Mesenchymal stem cell (in vitro differentiated cells and primary cell): ENCODE measurements at regions not wholly inside any gene's neighbourhood (a gene's known extent, or its start where the extent isn't known, plus 50 kb on each side); places are given as distances from the start of the nearest gene placed in this dataset.

Source experiments
- DNase-seq: peaks from one replicate; pipeline ENCODE4 v3.0.0-alpha.2; 2013
- H2AFZ ChIP-seq: one replicate; pipeline ENCODE4 v1.6.1; 2013; ENCODE audit warnings: low read depth, mild to moderate bottlenecking, control low read depth, inconsistent platforms, low read length, moderate library complexity
- H2AK5ac ChIP-seq: 2 replicates; pipeline ENCODE4 v1.6.1; 2013; ENCODE audit warnings: low read length, moderate library complexity, mild to moderate bottlenecking, inconsistent platforms; ENCODE audit not compliant: severe bottlenecking
- H2BK120ac ChIP-seq: one replicate; pipeline ENCODE4 v1.6.1; 2013; ENCODE audit warnings: low read depth, mild to moderate bottlenecking, inconsistent platforms, low read length, moderate library complexity
- H2BK12ac ChIP-seq, 2 experiments: one replicate each; pipeline ENCODE4 v1.6.1; 2013; ENCODE audit warnings: inconsistent platforms in 2 of 2, low read length in 2 of 2, mild to moderate bottlenecking in 2 of 2, moderate library complexity in 2 of 2, control low read depth in 1 of 2
- H2BK15ac ChIP-seq: one replicate; pipeline ENCODE4 v1.6.1; 2013; ENCODE audit warnings: mild to moderate bottlenecking, low read depth, inconsistent platforms; ENCODE audit not compliant: poor library complexity, severe bottlenecking
- H2BK5ac ChIP-seq: 2 replicates; pipeline ENCODE4 v1.6.1; 2013; ENCODE audit warnings: low read depth, mild to moderate bottlenecking, low read length, control low read depth, inconsistent platforms; ENCODE audit not compliant: poor library complexity, severe bottlenecking
- H3K14ac ChIP-seq, 2 experiments: one replicate each; pipeline ENCODE4 v1.6.1; 2013; ENCODE audit warnings: inconsistent platforms in 2 of 2, low read length in 2 of 2, control low read depth in 1 of 2, mild to moderate bottlenecking in 1 of 2, moderate library complexity in 1 of 2
- H3K18ac ChIP-seq, 2 experiments: one replicate each; pipeline ENCODE4 v1.6.1; 2013; ENCODE audit warnings: inconsistent platforms in 2 of 2, low read length in 2 of 2, control low read depth in 1 of 2, low read depth in 1 of 2, mild to moderate bottlenecking in 1 of 2
- H3K23ac ChIP-seq, 2 experiments: one replicate each; pipeline ENCODE4 v1.6.1; 2013; ENCODE audit warnings: inconsistent platforms in 2 of 2, low read length in 2 of 2, mild to moderate bottlenecking in 2 of 2, moderate library complexity in 2 of 2, control low read depth in 1 of 2
- H3K27ac ChIP-seq: 2 replicates; pipeline ENCODE4 v1.5.1; 2013; ENCODE audit warnings: mild to moderate bottlenecking, moderate library complexity, low read length, control low read depth, inconsistent platforms; ENCODE audit not compliant: poor library complexity, severe bottlenecking
- H3K27me3 ChIP-seq, 2 experiments: 2 replicates each; pipeline versions ENCODE4 v1.6.1 to v1.7.0; 2013; ENCODE audit warnings: low read length in 2 of 2, mild to moderate bottlenecking in 2 of 2, moderate library complexity in 2 of 2, control low read depth in 1 of 2, inconsistent platforms in 1 of 2; ENCODE audit not compliant: control insufficient read depth in 1 of 2, insufficient read depth in 1 of 2
- H3K36me3 ChIP-seq, 2 experiments: 2 replicates each; pipeline versions ENCODE4 v1.6.1 to v1.7.0; 2013; ENCODE audit warnings: low read length in 2 of 2, control low read depth in 1 of 2, inconsistent platforms in 1 of 2, low read depth in 1 of 2, mild to moderate bottlenecking in 1 of 2; ENCODE audit not compliant: insufficient read depth in 2 of 2, control insufficient read depth in 1 of 2
- H3K4ac ChIP-seq, 2 experiments: one replicate each; pipeline ENCODE4 v1.6.1; 2013; ENCODE audit warnings: inconsistent platforms in 2 of 2, low read length in 2 of 2, mild to moderate bottlenecking in 2 of 2, moderate library complexity in 2 of 2, control low read depth in 1 of 2, low read depth in 1 of 2
- H3K4me1 ChIP-seq: 2 replicates; pipeline ENCODE4 v1.6.1; 2013; ENCODE audit warnings: low read depth, low read length, control low read depth; ENCODE audit not compliant: control insufficient read depth, insufficient read depth
- H3K4me2 ChIP-seq: 2 replicates; pipeline ENCODE4 v1.6.1; 2013; ENCODE audit warnings: low read length, mild to moderate bottlenecking, inconsistent platforms; ENCODE audit not compliant: poor library complexity, severe bottlenecking
- H3K4me3 ChIP-seq, 2 experiments: 2 replicates each; pipeline versions ENCODE4 v1.5.1 to v1.7.0; 2013; ENCODE audit warnings: low read length in 2 of 2, mild to moderate bottlenecking in 2 of 2, control low read depth in 1 of 2, low read depth in 1 of 2; ENCODE audit not compliant: insufficient read depth in 1 of 2
- H3K79me1 ChIP-seq: replicated peaks from 2 replicates; pipeline ENCODE4 v1.6.1; 2013; ENCODE audit warnings: mild to moderate bottlenecking, control low read depth, low read length, inconsistent platforms; ENCODE audit not compliant: poor library complexity, severe bottlenecking
- H3K9ac ChIP-seq: 2 replicates; pipeline ENCODE4 v1.7.0; 2013; ENCODE audit warnings: mild to moderate bottlenecking, low read length, moderate library complexity
- H3K9me3 ChIP-seq: 2 replicates; pipeline ENCODE4 v1.7.0; 2013; ENCODE audit warnings: mild to moderate bottlenecking, low read length; ENCODE audit not compliant: control insufficient read depth
- H4K8ac ChIP-seq: one replicate; pipeline ENCODE4 v1.6.1; 2013; ENCODE audit warnings: inconsistent platforms, mild to moderate bottlenecking, low read length, moderate library complexity
- H4K91ac ChIP-seq: one replicate; pipeline ENCODE4 v1.6.1; 2013; ENCODE audit warnings: mild to moderate bottlenecking, low read length, inconsistent platforms
- WGBS: methylation state at CpG from one replicate; pipeline ENCODE4 v1.1.7; 2013; ENCODE audit warnings: mixed read lengths; 5-methylcytosine and 5-hydroxymethylcytosine counted together

DNA sequence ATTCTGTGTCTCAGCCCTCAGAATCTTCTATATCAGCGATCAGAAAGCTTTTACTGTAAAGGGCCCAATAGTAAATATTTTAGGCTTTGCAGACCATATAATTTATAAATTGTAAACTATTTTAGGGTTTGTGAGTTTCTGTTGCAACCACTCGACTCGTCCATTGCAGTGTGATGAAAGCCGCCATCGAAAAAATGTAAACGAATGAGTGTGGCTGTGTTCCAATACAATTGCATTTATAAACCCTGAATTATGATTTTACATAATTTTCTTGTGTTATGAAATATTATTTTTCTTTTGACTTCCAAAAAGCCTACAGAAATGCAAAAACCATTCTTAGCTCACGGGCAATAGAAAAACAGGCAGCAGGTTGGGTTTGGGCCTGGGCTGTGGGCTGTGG is 62.5 kb upstream of the ADO start:
- Histone ChIP-seq H3K9ac (peak overlapping the region; percentile 47), H3K4me2 (no peak overlapping the region), H4K91ac (no peak overlapping the region), H3K4ac (no peak overlapping the region), H3K27ac (no peak overlapping the region), H3K14ac (no peak overlapping the region), H3K36me3 (no peaks in the 10 kb centered on the region), H2BK15ac (no peak overlapping the region), H4K8ac (no peak overlapping the region), H3K4me1 (peaks cover 2% of the 10 kb centered on the region), H2BK5ac (no peak overlapping the region), H2AFZ (no peak overlapping the region), H2BK120ac (no peak overlapping the region), H3K27me3 (no peaks in the 10 kb centered on the region), H3K79me1 (no peaks in the 10 kb centered on the region), H3K23ac (no peak overlapping the region), H3K18ac (no peak overlapping the region), H3K9me3 (no peaks in the 10 kb centered on the region), H2AK5ac (no peak overlapping the region), H3K4me3 (no peak overlapping the region), H2BK12ac (no peak overlapping the region)
- WGBS: 100% methylated on average over 1 of the region's 7 CpGs
- no peak for DNase-seq

DNA sequence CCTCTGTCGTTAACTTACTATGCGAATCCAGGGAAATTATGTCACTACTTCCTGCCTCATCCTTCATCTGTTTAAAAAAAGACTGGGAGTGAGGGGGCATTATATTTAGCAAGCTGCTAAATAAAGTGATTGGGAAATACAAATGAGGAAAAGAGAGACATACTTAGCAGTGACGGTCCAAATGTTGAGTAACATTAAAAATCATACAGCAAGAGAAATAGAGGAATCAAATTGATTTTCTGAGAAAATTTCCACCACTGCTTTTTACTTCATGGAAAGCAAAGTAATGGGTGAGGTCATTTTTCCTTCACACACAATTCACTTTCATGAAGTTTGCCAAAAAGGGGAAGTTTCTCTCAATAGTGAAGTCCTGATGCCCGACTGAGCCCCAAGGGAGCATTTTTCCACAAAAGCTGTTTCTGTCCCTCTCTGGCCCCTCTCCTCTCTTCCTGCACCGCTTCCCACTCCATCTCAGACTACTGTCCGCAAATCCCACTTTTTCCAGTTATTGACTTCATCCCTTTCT is 61.9 kb upstream of the ADO start:
- Histone ChIP-seq H2BK120ac (no peak overlapping the region), H2BK5ac (no peak overlapping the region), H3K36me3 (no peaks in the 10 kb centered on the region), H3K23ac (no peak overlapping the region), H2BK12ac (no peak overlapping the region), H3K14ac (no peak overlapping the region), H2AK5ac (no peak overlapping the region), H2BK15ac (no peak overlapping the region), H3K4ac (no peak overlapping the region), H3K4me3 (peak overlapping the region in 1 of 2 experiments; percentile 34), H3K27ac (no peak overlapping the region), H3K4me2 (no peak overlapping the region), H4K91ac (no peak overlapping the region), H4K8ac (no peak overlapping the region), H3K9me3 (no peaks in the 10 kb centered on the region), H3K27me3 (no peaks in the 10 kb centered on the region), H2AFZ (no peak overlapping the region), H3K79me1 (no peaks in the 10 kb centered on the region), H3K4me1 (peaks cover 2% of the 10 kb centered on the region), H3K18ac (no peak overlapping the region), H3K9ac (peak overlapping the region; percentile 47)
- 88% methylated on average over 3 of the region's 6 CpGs for WGBS
- no peak for DNase-seq

DNA sequence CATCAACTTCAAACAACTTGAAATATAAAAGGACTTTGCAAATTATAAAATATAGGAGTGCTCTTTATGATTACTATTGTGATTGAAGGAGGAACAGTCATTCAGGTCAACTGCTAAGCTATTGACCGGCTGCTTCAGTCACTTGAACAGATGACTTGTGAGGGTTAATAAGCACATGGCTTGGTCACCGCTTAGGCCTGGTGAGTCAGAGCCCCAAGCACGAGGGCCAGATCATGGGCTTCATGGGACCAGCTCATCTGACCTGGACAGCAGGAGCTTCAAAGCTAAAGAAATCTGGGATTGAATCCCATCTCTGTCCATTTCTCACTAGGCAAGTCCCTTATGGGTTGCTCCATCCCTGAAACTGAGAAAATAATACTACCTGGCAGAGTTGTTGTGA is 60.4 kb upstream of the ADO start:
- H3K27me3 ChIP-seq: no peaks in the 10 kb centered on the region
- WGBS: 41% methylated on average over 3 of the region's 3 CpGs

DNA sequence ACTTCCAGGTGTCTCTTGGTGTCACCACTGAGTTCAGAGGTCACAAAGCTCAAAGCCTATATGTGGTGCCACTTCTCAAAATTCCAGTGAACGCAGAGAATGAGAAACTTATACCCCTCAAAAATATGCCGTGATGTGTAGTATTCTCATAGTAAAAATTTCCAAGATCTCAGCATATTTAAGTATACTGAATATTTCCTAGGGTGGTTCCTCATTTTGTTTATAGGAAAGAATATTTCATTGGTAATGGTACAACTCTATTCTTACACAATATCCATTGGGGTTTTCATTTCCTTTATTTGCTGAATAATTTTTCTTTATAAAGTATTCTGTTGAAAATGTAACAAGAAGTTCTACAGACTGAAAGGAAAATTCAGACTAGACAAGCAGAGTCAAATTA is 58.9 kb upstream of the ADO start:
- Histone ChIP-seq H3K36me3 (no peaks in the 10 kb centered on the region), H2AFZ (no peak overlapping the region), H3K23ac (no peak overlapping the region), H4K8ac (no peak overlapping the region), H3K79me1 (no peaks in the 10 kb centered on the region), H2BK12ac (no peak overlapping the region), H3K27ac (no peak overlapping the region), H2BK5ac (no peak overlapping the region), H3K14ac (no peak overlapping the region), H3K18ac (no peak overlapping the region), H3K4me3 (no peak overlapping the region), H3K4ac (no peak overlapping the region), H3K4me1 (peaks cover 2% of the 10 kb centered on the region), H3K9me3 (no peaks in the 10 kb centered on the region), H4K91ac (no peak overlapping the region), H2BK15ac (no peak overlapping the region), H3K27me3 (no peaks in the 10 kb centered on the region), H2AK5ac (no peak overlapping the region), H3K4me2 (no peak overlapping the region), H2BK120ac (no peak overlapping the region), H3K9ac (no peak overlapping the region)
- no CpG with 5 or more reads among the region's 2 CpGs for WGBS
- no peak for DNase-seq

More for the DNA sequence above, 60.4 kb upstream of the ADO start:
- Histone ChIP-seq H3K79me1 (no peaks in the 10 kb centered on the region), H3K36me3 (no peaks in the 10 kb centered on the region), H2BK5ac (no peak overlapping the region), H3K4me1 (peaks cover 2% of the 10 kb centered on the region), H3K9me3 (no peaks in the 10 kb centered on the region), H2AFZ (no peak overlapping the region), H3K18ac (no peak overlapping the region), H4K8ac (no peak overlapping the region), H3K4ac (no peak overlapping the region), H2BK15ac (no peak overlapping the region), H2BK120ac (no peak overlapping the region), H4K91ac (no peak overlapping the region), H3K9ac (peak overlapping the region; percentile 84), H3K14ac (peak overlapping the region in 1 of 2 experiments; percentile 3), H3K4me2 (no peak overlapping the region), H3K23ac (no peak overlapping the region), H3K4me3 (no peak overlapping the region), H2BK12ac (no peak overlapping the region), H3K27ac (no peak overlapping the region), H2AK5ac (no peak overlapping the region)
- DNase-seq: peak; percentile 48
